HG02981 (cell line): ENCODE measurements at regions not wholly inside any gene's neighbourhood (a gene's known extent, or its start where the extent isn't known, plus 50 kb on each side); places are given as distances from the start of the nearest gene placed in this dataset.
A peak's percentile ranks its signal among the peaks of the same experiment; 100 is the strongest.
"Not testable (repeated sequence)": the region's sequence is repeated elsewhere in the genome, so short reads cannot be mapped to it uniquely, and the experiment has no call there.

ENCODE experiments used
- ATAC-seq: cut with Tn5 transposase; IDR thresholded peaks from one replicate; pipeline ENCODE4 v1.9.1; 2021; ENCODE audit warnings: mild to moderate bottlenecking, moderate library complexity; ENCODE audit not compliant: unreplicated experiment

- no peak for ATAC-seq
Observed at GRCh38 chr1:65059930-65060538, 88.0 kb upstream of the AK4 start.

- no peak for ATAC-seq
Observed at GRCh38 chr1:65062339-65062738, 85.7 kb upstream of the AK4 start.

GRCh38 chr1:65063025-65063424 lies 85.0 kb upstream of the AK4 start:
- no peak for ATAC-seq

- no peak for ATAC-seq
Observed at GRCh38 chr1:65064981-65065380, 83.0 kb upstream of the AK4 start.

GRCh38 chr1:65065524-65066418 lies 82.2 kb upstream of the AK4 start:
- no peak for ATAC-seq

GRCh38 chr1:65066419-65066765 lies 81.6 kb upstream of the AK4 start:
- ATAC-seq, result peak; percentile 14

- peak; percentile 46 for ATAC-seq
Observed at GRCh38 chr1:65066766-65067490, 81.1 kb upstream of the AK4 start.

- peak; percentile 22 for ATAC-seq
Observed at GRCh38 chr1:65067491-65068201, 80.4 kb upstream of the AK4 start.

- ATAC-seq, result peak; percentile 3
Observed at GRCh38 chr1:65068202-65069010, 79.6 kb upstream of the AK4 start.

GRCh38 chr1:65069011-65069565 lies 78.9 kb upstream of the AK4 start:
- no peak for ATAC-seq

GRCh38 chr1:65072845-65073244 lies 75.2 kb upstream of the AK4 start:
- no peak for ATAC-seq

- peak; percentile 79 for ATAC-seq
Observed at GRCh38 chr1:65075123-65075976, 72.7 kb upstream of the AK4 start.

GRCh38 chr1:65077369-65077768 lies 70.6 kb upstream of the AK4 start:
- ATAC-seq, result no peak

GRCh38 chr1:65079941-65080340 lies 68.1 kb upstream of the AK4 start:
- no peak for ATAC-seq

- ATAC-seq, result no peak
Observed at GRCh38 chr1:65082346-65083040, 65.5 kb upstream of the AK4 start.

GRCh38 chr1:65083263-65083896 lies 64.6 kb upstream of the AK4 start:
- ATAC-seq, result no peak

- ATAC-seq, result no peak
Observed at GRCh38 chr1:65084066-65084465, 63.9 kb upstream of the AK4 start.

- not testable (repeated sequence) for ATAC-seq
Observed at GRCh38 chr1:65087519-65087918, 60.5 kb upstream of the AK4 start.
